ENCODE measurements at regions not wholly inside any gene's neighbourhood (a gene's known extent, or its start where the extent isn't known, plus 50 kb on each side); places are given as distances from the start of the nearest gene placed in this dataset.

DNA sequence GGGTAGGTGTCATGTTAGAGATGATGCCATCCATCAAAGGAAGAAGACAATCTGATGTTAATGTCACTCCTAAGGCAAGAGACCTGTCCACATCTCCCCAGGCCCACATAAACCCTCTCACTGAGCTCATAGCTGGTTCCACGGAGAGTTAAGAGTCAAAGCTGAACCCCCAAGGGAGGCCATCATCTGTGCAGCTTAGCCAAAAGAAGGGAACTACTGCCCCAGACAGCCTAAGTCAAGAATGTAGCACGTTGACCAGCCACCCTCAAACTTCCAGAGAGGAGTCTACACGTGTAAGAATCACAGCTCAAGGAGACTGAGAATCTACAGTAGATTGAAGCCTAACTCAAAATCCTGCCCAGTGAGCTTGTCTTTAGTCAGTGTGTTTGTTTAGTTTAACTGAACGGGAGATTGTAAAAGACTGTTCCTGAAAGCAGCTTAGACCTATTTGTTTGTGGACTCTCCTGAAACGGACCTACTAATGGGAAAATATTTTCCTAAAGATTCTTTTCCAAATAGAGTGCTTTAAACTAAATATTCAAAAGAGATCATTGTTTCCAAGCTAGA, 192.7 kb upstream of the NFE2L3 start:
- Histone ChIP-seq H3K9me3 (ENCODE audit: low read length) (peaks cover 8% of the 10 kb centered on the region), H3K79me2 (ENCODE audit: insufficient read depth, low read depth, low read length) (no peaks in the 10 kb centered on the region), H3K9me2 (ENCODE audit: insufficient read depth, low read length) (no peaks in the 10 kb centered on the region), H3K4me3 (ENCODE audit: low read depth, low read length, poor library complexity, severe bottlenecking) (peak overlapping the region; percentile 11), H3K36me3 (ENCODE audit: insufficient read depth, low read length) (no peaks in the 10 kb centered on the region; the same call in 1 of the 2 replicates), H3K4me2 (ENCODE audit: low read length) (peak overlapping the region; percentile 55), H3K4me1 (ENCODE audit: insufficient read depth, low read length, poor library complexity, severe bottlenecking) (peaks cover 37% of the 10 kb centered on the region), H2AFZ (ENCODE audit: low read length) (peak overlapping the region; percentile 97), H4K20me1 (ENCODE audit: insufficient read depth, low read length) (no peaks in the 10 kb centered on the region), H3K27ac (ENCODE audit: low read depth, low read length, poor library complexity, severe bottlenecking) (no peak overlapping the region)
- TF ChIP-seq, protein P1, sequence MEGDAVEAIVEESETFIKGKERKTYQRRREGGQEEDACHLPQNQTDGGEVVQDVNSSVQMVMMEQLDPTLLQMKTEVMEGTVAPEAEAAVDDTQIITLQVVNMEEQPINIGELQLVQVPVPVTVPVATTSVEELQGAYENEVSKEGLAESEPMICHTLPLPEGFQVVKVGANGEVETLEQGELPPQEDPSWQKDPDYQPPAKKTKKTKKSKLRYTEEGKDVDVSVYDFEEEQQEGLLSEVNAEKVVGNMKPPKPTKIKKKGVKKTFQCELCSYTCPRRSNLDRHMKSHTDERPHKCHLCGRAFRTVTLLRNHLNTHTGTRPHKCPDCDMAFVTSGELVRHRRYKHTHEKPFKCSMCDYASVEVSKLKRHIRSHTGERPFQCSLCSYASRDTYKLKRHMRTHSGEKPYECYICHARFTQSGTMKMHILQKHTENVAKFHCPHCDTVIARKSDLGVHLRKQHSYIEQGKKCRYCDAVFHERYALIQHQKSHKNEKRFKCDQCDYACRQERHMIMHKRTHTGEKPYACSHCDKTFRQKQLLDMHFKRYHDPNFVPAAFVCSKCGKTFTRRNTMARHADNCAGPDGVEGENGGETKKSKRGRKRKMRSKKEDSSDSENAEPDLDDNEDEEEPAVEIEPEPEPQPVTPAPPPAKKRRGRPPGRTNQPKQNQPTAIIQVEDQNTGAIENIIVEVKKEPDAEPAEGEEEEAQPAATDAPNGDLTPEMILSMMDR (conservative IDR thresholded peaks at IDR 0.05; ENCODE audit: low read length): no peak
- TF ChIP-seq EZH2phosphoT487 (IDR thresholded peaks at IDR 0.05; ENCODE audit: borderline replicate concordance, low read depth, low read length): no peak
- ChIA-PET CTCF (ENCODE audit: unreplicated experiment) (no interaction called here), POLR2A (interaction anchor here (0.7 to 1.6 kb wide), 7 partner anchors 9 to 241 kb away, joined by 3 to 15 read pairs (median 4); partner anchors contain the start of gene NFE2L3)
- peak; percentile 36 for DNase-seq (ENCODE audit: low spot score)
- intact Hi-C loops (cut with micrococcal nuclease; ENCODE audit: unreplicated experiment): no loop called here
- no TSS peak for BruUV-seq (replicated peaks)

DNA sequence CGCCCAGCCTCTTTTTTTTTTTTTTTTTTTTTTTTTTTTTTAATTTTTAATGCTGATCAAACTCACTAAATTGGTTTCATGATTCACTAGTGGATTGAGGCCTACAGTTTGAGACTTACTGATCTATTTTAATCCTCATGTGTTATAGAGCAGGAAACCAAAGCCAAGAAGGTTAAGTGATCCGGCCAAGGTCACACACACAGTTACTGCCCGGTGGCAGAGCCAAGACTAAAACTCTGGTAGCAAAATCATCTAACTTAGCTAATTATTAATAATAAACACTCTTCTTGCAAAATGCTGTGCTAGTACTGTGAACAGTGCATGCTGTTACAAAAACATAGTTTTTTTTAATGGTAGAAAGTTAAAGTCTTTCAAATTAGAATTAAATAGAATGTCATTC, 188.3 kb upstream of the NFE2L3 start:
- Histone ChIP-seq H3K79me2 (ENCODE audit: insufficient read depth, low read depth, low read length) (no peaks in the 10 kb centered on the region), H3K36me3 (ENCODE audit: insufficient read depth, low read length) (no peaks in the 10 kb centered on the region; the same call in 1 of the 2 replicates), H3K4me2 (ENCODE audit: low read length) (peak overlapping the region; percentile 89), H3K9me2 (ENCODE audit: insufficient read depth, low read length) (no peaks in the 10 kb centered on the region), H3K4me3 (ENCODE audit: low read depth, low read length, poor library complexity, severe bottlenecking) (peak overlapping the region; percentile 52), H2AFZ (ENCODE audit: low read length) (peak overlapping the region; percentile 82; the same call in 1 of the 2 replicates), H4K20me1 (ENCODE audit: insufficient read depth, low read length) (no peaks in the 10 kb centered on the region), H3K9me3 (ENCODE audit: low read length) (peaks cover 8% of the 10 kb centered on the region), H3K27ac (ENCODE audit: low read depth, low read length, poor library complexity, severe bottlenecking) (peak overlapping the region; percentile 81), H3K4me1 (ENCODE audit: insufficient read depth, low read length, poor library complexity, severe bottlenecking) (peaks cover 80% of the 10 kb centered on the region)
- CTCF ChIA-PET (ENCODE audit: unreplicated experiment): no interaction called here
- BruUV-seq (replicated peaks): no TSS peak
- intact Hi-C loops (cut with micrococcal nuclease; ENCODE audit: unreplicated experiment): no loop called here
- DNase-seq (ENCODE audit: low spot score): no peak
- POLR2A ChIA-PET: interaction anchor here (1.0 kb wide), 1 partner anchor 11 kb away, joined by 3 read pairs; no protein-coding TSS in a partner anchor
- TF ChIP-seq, protein P1 (conservative IDR thresholded peaks at IDR 0.05; ENCODE audit: low read length): no peak

DNA sequence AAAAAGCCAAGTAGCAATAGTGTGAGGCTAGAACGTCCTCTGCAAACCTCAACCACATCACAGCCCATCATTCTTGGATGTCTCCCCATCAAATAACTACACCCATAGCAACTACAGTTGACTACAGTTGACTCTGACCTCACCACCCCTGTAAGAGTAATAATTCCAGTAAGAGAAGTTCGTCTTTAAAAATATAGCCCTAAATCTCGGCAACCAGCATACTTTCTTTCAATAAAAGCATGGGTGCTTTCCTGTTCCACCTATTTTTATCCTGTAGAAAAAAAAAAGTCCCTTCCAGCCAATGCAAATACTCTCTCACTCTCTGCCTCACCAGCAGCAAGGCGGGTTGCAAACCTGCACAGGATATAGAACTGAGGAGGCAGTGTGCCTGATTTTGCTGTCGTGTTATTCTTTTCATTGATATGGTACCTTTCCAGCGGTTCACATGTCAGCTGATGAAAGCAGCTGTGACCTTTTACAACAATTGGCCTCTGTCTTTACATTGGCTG, 187.5 kb upstream of the NFE2L3 start:
- no peak for TF ChIP-seq EZH2phosphoT487 (IDR thresholded peaks at IDR 0.05; ENCODE audit: borderline replicate concordance, low read depth, low read length)
- TF ChIP-seq, protein P1 (conservative IDR thresholded peaks at IDR 0.05; ENCODE audit: low read length): no peak
- POLR2A ChIA-PET: interaction anchor here (0.8 to 1.0 kb wide), 2 partner anchors 11 to 74 kb away, joined by 3 read pairs; no protein-coding TSS in a partner anchor
- intact Hi-C loops (cut with micrococcal nuclease; ENCODE audit: unreplicated experiment): no loop called here
- Histone ChIP-seq H3K9me3 (ENCODE audit: low read length) (peaks cover 8% of the 10 kb centered on the region), H3K27ac (ENCODE audit: low read depth, low read length, poor library complexity, severe bottlenecking) (peak overlapping the region; percentile 81), H3K4me2 (ENCODE audit: low read length) (peak overlapping the region; percentile 89), H4K20me1 (ENCODE audit: insufficient read depth, low read length) (no peaks in the 10 kb centered on the region), H2AFZ (ENCODE audit: low read length) (peak overlapping the region; percentile 82), H3K79me2 (ENCODE audit: insufficient read depth, low read depth, low read length) (no peaks in the 10 kb centered on the region), H3K36me3 (ENCODE audit: insufficient read depth, low read length) (no peaks in the 10 kb centered on the region; the same call in 1 of the 2 replicates), H3K9me2 (ENCODE audit: insufficient read depth, low read length) (no peaks in the 10 kb centered on the region), H3K4me3 (ENCODE audit: low read depth, low read length, poor library complexity, severe bottlenecking) (peak overlapping the region; percentile 52), H3K4me1 (ENCODE audit: insufficient read depth, low read length, poor library complexity, severe bottlenecking) (peaks cover 80% of the 10 kb centered on the region)
- CTCF ChIA-PET (ENCODE audit: unreplicated experiment): no interaction called here
- no TSS peak for BruUV-seq (replicated peaks)
- DNase-seq (ENCODE audit: low spot score): peak; percentile 79

Data from OCI-LY7 (cell line).